Motor neuron (in vitro differentiated cells): ENCODE measurements at regions not wholly inside any gene's neighbourhood (a gene's known extent, or its start where the extent isn't known, plus 50 kb on each side); places are given as distances from the start of the nearest gene placed in this dataset.
"Not testable (repeated sequence)": the region's sequence is repeated elsewhere in the genome, so short reads cannot be mapped to it uniquely, and the experiment has no call there.

ENCODE experiments used
- ATAC-seq, 8 experiments: fragments of 200-7000 bp; cut with Tn5 transposase; replicated peaks in 6 of 8; 2 replicates each; pipeline ENCODE4 v1.8.0; 2021; ENCODE audit warnings: mild to moderate bottlenecking in 8 of 8, moderate library complexity in 8 of 8
- H3K27ac ChIP-seq, 2 donors: fragments of 250-450 bp; sonication (Bioruptor Pico); 2 replicates each; pipeline ENCODE4 v1.9.0; 2021; ENCODE audit warnings: antibody characterized with exemption in 2 of 2, mild to moderate bottlenecking in 2 of 2, moderate library complexity in 1 of 2
- H3K4me1 ChIP-seq, 2 donors: fragments of 250-450 bp; sonication (Bioruptor Pico); replicated peaks in 1 of 2; 2 replicates each; pipeline ENCODE4 v1.6.1; 2021; ENCODE audit warnings: antibody characterized with exemption in 2 of 2, mild to moderate bottlenecking in 2 of 2, moderate library complexity in 1 of 2
- H3K4me3 ChIP-seq, 5 donors: fragments of 250-450 bp; sonication (Bioruptor Pico); 2 replicates each; pipeline ENCODE4 v1.9.0; 2021; ENCODE audit warnings: antibody characterized with exemption in 5 of 5, mild to moderate bottlenecking in 5 of 5, moderate library complexity in 4 of 5
- WGBS, 10 experiments: fragments of 450-650 bp; shearing (Covaris generic); methylation state at CpG; one replicate each; pipeline ENCODE4 v1.0.0; 2022; 5-methylcytosine and 5-hydroxymethylcytosine counted together
- in situ Hi-C, 9 experiments: fragments of 400-800 bp; cut with MboI; loops; one replicate each; pipeline ENCODE4 v1.15.0; 2021; ENCODE audit warnings: low sequenced_read_pairs in 9 of 9, low pct_unique_long_range_greater_than_20kb in 2 of 9; ENCODE audit not compliant: unreplicated experiment in 9 of 9

- 3 to 100% (median 89%) methylated on average over 2 to 3 of the region's 3 CpGs; no CpG with 5 or more reads in 1 of the 10 experiments for WGBS, 10 experiments
- Histone ChIP-seq H3K4me3 (no peak overlapping the region), H3K27ac (no peak overlapping the region), H3K4me1 (no peaks in the 10 kb centered on the region)
- no peak for ATAC-seq
- in situ Hi-C loops: no loop called here
These were observed 167.1 kb upstream of the SNX2 start for GRCh38 chr5:122607818-122608217.

- ATAC-seq: no peak
- in situ Hi-C loops: no loop called here
These were observed 166.7 kb upstream of the SNX2 start for GRCh38 chr5:122608222-122608621.

GRCh38 chr5:122611406-122611805 is 163.5 kb upstream of the SNX2 start:
- WGBS, 10 experiments: 10 to 100% (median 72%) methylated on average over 1 to 2 of the region's 2 CpGs; no CpG with 5 or more reads in 2 of the 10 experiments
- Histone ChIP-seq H3K4me1 (no peaks in the 10 kb centered on the region), H3K4me3 (no peak overlapping the region), H3K27ac (no peak overlapping the region)
- in situ Hi-C loops: no loop called here
- ATAC-seq: no peak

More at GRCh38 chr5:122608222-122608621, 166.7 kb upstream of the SNX2 start:
- Histone ChIP-seq H3K4me3 (no peak overlapping the region), H3K27ac (no peak overlapping the region), H3K4me1 (no peaks in the 10 kb centered on the region)
- WGBS, 10 experiments: 58 to 100% (median 90%) methylated on average over 1 to 3 of the region's 3 CpGs; no CpG with 5 or more reads in 2 of the 10 experiments

GRCh38 chr5:122612901-122613300 is 162.0 kb upstream of the SNX2 start:
- Histone ChIP-seq H3K4me1 (no peaks in the 10 kb centered on the region), H3K27ac (no peak overlapping the region), H3K4me3 (no peak overlapping the region)
- in situ Hi-C loops: no loop called here
- WGBS, 10 experiments: 55 to 100% (median 83%) methylated on average over 1 to 5 of the region's 5 CpGs; no CpG with 5 or more reads in 1 of the 10 experiments
- no peak for ATAC-seq

- in situ Hi-C loops: no loop called here
- H3K4me1 ChIP-seq: no peaks in the 10 kb centered on the region
- 17% methylated on average over 1 of the region's 1 CpG; no CpG with 5 or more reads in 9 of the 10 experiments for WGBS, 10 experiments
- H3K4me3 ChIP-seq: no peak overlapping the region
- ATAC-seq: no peak
- H3K27ac ChIP-seq: no peak overlapping the region
These were observed 159.7 kb upstream of the SNX2 start for GRCh38 chr5:122615146-122615545.

GRCh38 chr5:122615832-122616231 is 159.0 kb upstream of the SNX2 start:
- Histone ChIP-seq H3K4me1 (no peaks in the 10 kb centered on the region), H3K27ac (no peak overlapping the region), H3K4me3 (no peak overlapping the region)
- ATAC-seq: no peak
- in situ Hi-C loops: no loop called here

- H3K27ac ChIP-seq, H3K4me3 ChIP-seq, H3K4me1 ChIP-seq, ATAC-seq, in situ Hi-C loops: not testable (repeated sequence)
- WGBS, 10 experiments: 47 to 95% (median 84%) methylated on average over 2 to 4 of the region's 5 CpGs; no CpG with 5 or more reads in 2 of the 10 experiments
These were observed 156.8 kb upstream of the SNX2 start for GRCh38 chr5:122618046-122618445.

GRCh38 chr5:122620768-122621167 is 154.1 kb upstream of the SNX2 start:
- H3K27ac ChIP-seq, in situ Hi-C loops, ATAC-seq, H3K4me3 ChIP-seq, H3K4me1 ChIP-seq: not testable (repeated sequence)
- WGBS, 10 experiments: 14 to 100% (median 100%) methylated on average over 1 to 2 of the region's 4 CpGs; no CpG with 5 or more reads in 3 of the 10 experiments

- H3K27ac ChIP-seq, H3K4me1 ChIP-seq, in situ Hi-C loops, ATAC-seq, H3K4me3 ChIP-seq: not testable (repeated sequence)
- 20 to 100% (median 88%) methylated on average over 1 to 4 of the region's 4 CpGs for WGBS, 10 experiments
These were observed 146.2 kb upstream of the SNX2 start for GRCh38 chr5:122628714-122629113.

- no peak for ATAC-seq
- no peaks in the 10 kb centered on the region for H3K4me1 ChIP-seq
- H3K27ac ChIP-seq: no peak overlapping the region
- H3K4me3 ChIP-seq: no peak overlapping the region
- in situ Hi-C loops: no loop called here
- WGBS, 10 experiments: 8 to 97% (median 67%) methylated on average over 1 to 7 of the region's 7 CpGs; no CpG with 5 or more reads in 1 of the 10 experiments
These were observed 145.7 kb upstream of the SNX2 start for GRCh38 chr5:122629121-122629677.

GRCh38 chr5:122638581-122638980 is 136.3 kb upstream of the SNX2 start:
- in situ Hi-C loops: no loop called here
- no peak overlapping the region for H3K27ac ChIP-seq
- peak in 5 of 8 experiments; percentile 92 to 99 (median 98) for ATAC-seq
- 0 to 83% (median 0%) methylated on average over 1 of the region's 1 CpG; no CpG with 5 or more reads in 1 of the 10 experiments for WGBS, 10 experiments
- peaks cover 9 to 21% of the 10 kb centered on the region in 2 donors for H3K4me1 ChIP-seq
- no peak overlapping the region for H3K4me3 ChIP-seq

GRCh38 chr5:122639033-122639432 is 135.8 kb upstream of the SNX2 start:
- in situ Hi-C loops: no loop called here
- Histone ChIP-seq H3K4me3 (no peak overlapping the region), H3K27ac (no peak overlapping the region), H3K4me1 (peaks cover 9 to 21% of the 10 kb centered on the region in 2 donors)
- WGBS, 10 experiments: 14 to 100% (median 56%) methylated on average over 1 to 6 of the region's 6 CpGs; no CpG with 5 or more reads in 2 of the 10 experiments
- peak in 5 of 8 experiments; percentile 45 to 64 (median 55) for ATAC-seq

GRCh38 chr5:122639864-122640263 is 135.0 kb upstream of the SNX2 start:
- Histone ChIP-seq H3K4me3 (no peak overlapping the region), H3K27ac (no peak overlapping the region), H3K4me1 (peaks cover 9 to 21% of the 10 kb centered on the region in 2 donors)
- peak in 2 of 8 experiments; percentile 33 to 53 for ATAC-seq
- WGBS, 10 experiments: 0 to 100% (median 66%) methylated on average over 2 of the region's 2 CpGs; no CpG with 5 or more reads in 3 of the 10 experiments
- in situ Hi-C loops: no loop called here

- 88 to 95% (median 92%) methylated on average over 3 of the region's 3 CpGs; no CpG with 5 or more reads in 6 of the 10 experiments for WGBS, 10 experiments
- in situ Hi-C loops: no loop called here
- no peak overlapping the region for H3K4me3 ChIP-seq
- no peak for ATAC-seq
- no peak overlapping the region for H3K27ac ChIP-seq
- no peaks in the 10 kb centered on the region for H3K4me1 ChIP-seq
These were observed 125.8 kb upstream of the SNX2 start for GRCh38 chr5:122649080-122649479.
